Heart right ventricle (tissue), 16 donors: ENCODE measurements at regions not wholly inside any gene's neighbourhood (a gene's known extent, or its start where the extent isn't known, plus 50 kb on each side); places are given as distances from the start of the nearest gene placed in this dataset.

Experiments used
- ATAC-seq, 8 donors: fragments of 200-7000 bp; cut with Tn5 transposase; one replicate each; pipeline ENCODE4 v1.9.1; 2020; ENCODE audit warnings: mild to moderate bottlenecking in 8 of 8, moderate library complexity in 8 of 8, moderate number of reproducible peaks in 1 of 8
- DNase-seq, 2 donors: peaks; one replicate each; pipeline ENCODE4 v3.0.0-alpha.2; 2020
- H3K27ac ChIP-seq, 10 donors: fragments of 200-600 bp; sonication (generic) in 2 of 10; one replicate each; pipeline versions ENCODE4 v1.5.0 to v1.8.0; 2020 to 2022; ENCODE audit warnings: mild to moderate bottlenecking in 3 of 10
- H3K27me3 ChIP-seq, 7 donors: fragments of 200-600 bp; one replicate each; pipeline ENCODE4 v1.8.0; 2021 to 2022; ENCODE audit warnings: mild to moderate bottlenecking in 2 of 7
- H3K36me3 ChIP-seq, 9 donors: fragments of 200-600 bp; sonication (generic) in 1 of 9; one replicate each; pipeline versions ENCODE4 v1.5.0 to v1.8.0; 2020 to 2022; ENCODE audit warnings: mild to moderate bottlenecking in 2 of 9
- H3K4me1 ChIP-seq, 9 donors: fragments of 200-600 bp; sonication (generic) in 1 of 9; one replicate each; pipeline versions ENCODE4 v1.5.0 to v1.8.0; 2020 to 2022; ENCODE audit warnings: mild to moderate bottlenecking in 4 of 9
- H3K4me3 ChIP-seq, 10 donors: fragments of 200-600 bp; sonication (generic) in 2 of 10; one replicate each; pipeline versions ENCODE4 v1.5.0 to v1.8.0; 2020 to 2022; ENCODE audit warnings: mild to moderate bottlenecking in 7 of 10, moderate library complexity in 2 of 10
- H3K9me3 ChIP-seq, 11 donors: fragments of 200-600 bp in 10 of 11; sonication (generic) in 2 of 11; one replicate each; pipeline versions ENCODE4 v1.5.0 to v1.8.0; 2013 to 2022; ENCODE audit warnings: mild to moderate bottlenecking in 2 of 11, control low read depth in 1 of 11, moderate library complexity in 1 of 11
- WGBS, 2 donors: extraction: QIAGEN DNeasy Blood & Tissue Kit; methylation state at CpG; one replicate each; pipeline ENCODE4 v1.1.7; 2013; ENCODE audit warnings: inconsistent platforms in 1 of 2; 5-methylcytosine and 5-hydroxymethylcytosine counted together
- intact Hi-C, 10 donors: fragments of 100-400 bp; cut with DNase I; formaldehyde crosslinking; loops; one replicate each; pipeline versions ENCODE4 v1.11.1 to v1.14.2; 2022
- TF ChIP-seq, protein P1 (sequence below), 9 donors: fragments of 200-600 bp; sonication (generic) in 2 of 9; IDR thresholded peaks; one replicate each; pipeline versions ENCODE4 v1.5.0 to v1.8.0; 2021 to 2022; ENCODE audit warnings: antibody characterized with exemption in 9 of 9, mild to moderate bottlenecking in 5 of 9, moderate library complexity in 1 of 9
- donor health status: Arrhythmogenic right ventricular cardiomyopathy.
- donor health status: ischemic (EF 13 %, LVEDD 7.1; RV severe dilation, severe dysfunction).
- donor health status: healthy with polysubstance abuse.
- donor health status: DM: no; HTN: yes; CAD: no.
- donor health status: DM: no; HTN: no; CAD: no.
- donor health status: ischemic (EF 25% LVEDD 6.9; RV normal size, moderate dysfunction).
- donor health status: ischemic (EF 25% LVEDD 5.7; RV mildly dilated, moderate dysfunction).
- donor health status: healthy.
- donor health status: DM: yes; HTN: yes; CAD: no.
- donor health status: Ischemic cardiomyopathy.
- donor health status: ischemic (EF 35%, LVEDD 5.7; RV mildly dilated, moderate dysfunction).
- donor health status: nonischemic (EF 11% LVEDD 7.7; RV severe dilation, severe dysfunction).
- donor health status: DM: yes; HTN: yes; CAD: no.
- donor health status: PGD.
- donor health status: ischemic (EF 29% LVEDD 5.4; RV normal size, mild dysfunction).
- donor health status: nonischemic (EF 23%, LVEDD 6.1; RV moderate dilation, normal function).

DNA sequence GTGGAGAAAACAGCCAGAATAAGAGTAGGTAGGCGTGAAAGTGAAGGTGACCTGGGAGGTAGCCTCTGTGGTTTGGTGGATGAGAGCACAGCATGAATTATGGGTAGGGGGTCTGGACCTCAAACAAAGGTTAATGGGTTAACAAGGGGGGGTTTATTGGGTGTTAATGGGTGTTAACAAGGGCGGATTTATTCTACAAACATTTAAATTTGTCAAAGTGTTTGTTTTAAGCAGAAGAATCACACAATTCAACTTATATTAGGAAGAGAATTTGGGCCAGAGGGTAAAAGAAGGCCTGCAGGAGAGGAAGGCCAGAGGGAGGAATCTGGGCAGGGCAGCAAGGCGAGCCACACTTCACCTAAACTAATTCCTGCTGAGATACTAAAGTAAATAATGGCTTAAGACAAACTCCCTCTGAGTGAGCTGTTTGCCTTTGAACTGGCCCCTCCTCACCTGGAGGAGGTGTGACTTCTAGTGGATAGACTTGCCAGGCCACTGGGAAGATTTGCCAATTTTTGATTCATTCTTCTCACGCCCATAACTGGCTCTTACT, 191.7 kb downstream of the GIPC2 start:
- 42 to 50% methylated on average over 4 of the region's 4 CpGs for WGBS, 2 donors
- DNase-seq (no peak), ATAC-seq (no peak)
- Histone ChIP-seq H3K4me1 (no peaks in the 10 kb centered on the region), H3K36me3 (no peaks in the 10 kb centered on the region), H3K9me3 (peaks cover 0 to 10% (median 0%) of the 10 kb centered on the region in 11 donors), H3K27me3 (no peaks in the 10 kb centered on the region), H3K4me3 (no peak overlapping the region), H3K27ac (no peak overlapping the region)
- TF ChIP-seq, protein P1, sequence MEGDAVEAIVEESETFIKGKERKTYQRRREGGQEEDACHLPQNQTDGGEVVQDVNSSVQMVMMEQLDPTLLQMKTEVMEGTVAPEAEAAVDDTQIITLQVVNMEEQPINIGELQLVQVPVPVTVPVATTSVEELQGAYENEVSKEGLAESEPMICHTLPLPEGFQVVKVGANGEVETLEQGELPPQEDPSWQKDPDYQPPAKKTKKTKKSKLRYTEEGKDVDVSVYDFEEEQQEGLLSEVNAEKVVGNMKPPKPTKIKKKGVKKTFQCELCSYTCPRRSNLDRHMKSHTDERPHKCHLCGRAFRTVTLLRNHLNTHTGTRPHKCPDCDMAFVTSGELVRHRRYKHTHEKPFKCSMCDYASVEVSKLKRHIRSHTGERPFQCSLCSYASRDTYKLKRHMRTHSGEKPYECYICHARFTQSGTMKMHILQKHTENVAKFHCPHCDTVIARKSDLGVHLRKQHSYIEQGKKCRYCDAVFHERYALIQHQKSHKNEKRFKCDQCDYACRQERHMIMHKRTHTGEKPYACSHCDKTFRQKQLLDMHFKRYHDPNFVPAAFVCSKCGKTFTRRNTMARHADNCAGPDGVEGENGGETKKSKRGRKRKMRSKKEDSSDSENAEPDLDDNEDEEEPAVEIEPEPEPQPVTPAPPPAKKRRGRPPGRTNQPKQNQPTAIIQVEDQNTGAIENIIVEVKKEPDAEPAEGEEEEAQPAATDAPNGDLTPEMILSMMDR (IDR thresholded peaks at IDR 0.05) = no peak
- intact Hi-C loops = no loop called here

DNA sequence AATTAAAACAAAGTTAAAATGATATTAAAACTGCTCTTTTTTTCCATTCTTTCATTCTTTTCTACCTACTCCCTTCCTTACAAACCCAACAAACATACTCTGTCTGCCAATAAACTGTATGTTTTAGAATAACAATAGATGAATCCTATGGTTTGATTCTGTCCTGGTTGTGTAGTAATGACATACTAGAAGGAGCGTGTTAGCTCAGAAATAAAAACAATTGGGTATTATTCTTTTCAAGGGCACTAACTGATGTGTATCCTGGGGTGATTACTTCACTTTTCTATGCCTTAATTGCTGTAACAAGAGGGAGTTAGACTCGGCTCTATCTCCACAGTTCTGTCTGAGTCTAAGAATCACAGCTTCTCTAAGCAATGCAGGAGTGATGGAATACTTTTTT, 194.4 kb downstream of the GIPC2 start:
- ATAC-seq (no peak), DNase-seq (no peak)
- no peaks in the 10 kb centered on the region for H3K27me3 ChIP-seq
- intact Hi-C loops = no loop called here
- no peaks in the 10 kb centered on the region for H3K36me3 ChIP-seq
- H3K27ac ChIP-seq = no peak overlapping the region
- TF ChIP-seq, protein P1 (IDR thresholded peaks at IDR 0.05) = no peak
- no peak overlapping the region for H3K4me3 ChIP-seq
- H3K9me3 ChIP-seq = peaks cover 0 to 10% (median 0%) of the 10 kb centered on the region in 11 donors
- no peaks in the 10 kb centered on the region for H3K4me1 ChIP-seq
- WGBS, 2 donors = 63 to 70% methylated on average over 2 of the region's 2 CpGs

GRCh38 chr1:78240755-78241154, 195.0 kb downstream of the GIPC2 start:
- peak in 1 of 8 donors; percentile 53 for ATAC-seq
- no peaks in the 10 kb centered on the region for H3K4me1 ChIP-seq
- no peak for DNase-seq
- no peak overlapping the region for H3K4me3 ChIP-seq
- intact Hi-C loops = no loop called here
- TF ChIP-seq, protein P1 (IDR thresholded peaks at IDR 0.05) = no peak
- peaks cover 0 to 10% (median 0%) of the 10 kb centered on the region in 11 donors for H3K9me3 ChIP-seq
- no peaks in the 10 kb centered on the region for H3K27me3 ChIP-seq
- 37% methylated on average over 3 of the region's 3 CpGs for WGBS, 2 donors
- no peak overlapping the region for H3K27ac ChIP-seq
- no peaks in the 10 kb centered on the region for H3K36me3 ChIP-seq

DNA sequence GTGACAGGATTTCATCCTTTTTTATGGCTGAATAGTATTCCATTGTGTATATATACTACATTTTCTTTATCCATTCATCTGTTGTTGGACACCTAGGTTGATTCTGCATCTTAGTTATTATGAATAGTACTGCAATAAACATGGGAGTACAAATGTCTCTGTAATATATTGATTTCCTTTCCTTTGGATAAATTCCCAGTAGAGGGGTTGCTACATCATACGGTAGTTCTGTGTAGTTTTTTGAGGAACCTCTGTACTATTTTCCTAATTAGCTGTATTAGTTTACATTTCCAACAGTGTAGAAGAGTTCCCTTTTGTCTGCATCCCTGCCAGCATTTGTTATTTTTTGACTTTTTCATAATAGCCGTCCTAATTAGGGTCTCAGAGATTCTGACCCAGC, 201.3 kb downstream of the GIPC2 start:
- ATAC-seq = no peak
- intact Hi-C loops = no loop called here
- H3K36me3 ChIP-seq = no peaks in the 10 kb centered on the region
- no peak for DNase-seq
- H3K9me3 ChIP-seq = peaks cover 0 to 8% (median 0%) of the 10 kb centered on the region in 11 donors
- no peak overlapping the region for H3K4me3 ChIP-seq
- 63 to 84% methylated on average over 2 of the region's 2 CpGs for WGBS, 2 donors
- no peaks in the 10 kb centered on the region for H3K27me3 ChIP-seq
- no peak overlapping the region for H3K27ac ChIP-seq
- TF ChIP-seq, protein P1 (IDR thresholded peaks at IDR 0.05) = no peak
- H3K4me1 ChIP-seq = no peaks in the 10 kb centered on the region
